SK-N-SH treated with all-trans-retinoic acid at 6 μM for 48 hours (cell line): ENCODE measurements at regions not wholly inside any gene's neighbourhood (a gene's known extent, or its start where the extent isn't known, plus 50 kb on each side); places are given as distances from the start of the nearest gene placed in this dataset.

Experiments
- OSR1 ChIP-seq: fragments of 250-450 bp; sonication (Bioruptor Pico); IDR thresholded peaks from 2 replicates; pipeline ENCODE4 v1.8.0; 2022; ENCODE audit warnings: moderate library complexity, mild to moderate bottlenecking, inconsistent platforms
- SNAI2 ChIP-seq: fragments of 250-450 bp; sonication (Bioruptor Pico); IDR thresholded peaks from 2 replicates; pipeline ENCODE4 v1.5.0; 2020; ENCODE audit warnings: mild to moderate bottlenecking, moderate library complexity
- TSHZ2 ChIP-seq: fragments of 250-450 bp; sonication (Bioruptor Pico); IDR thresholded peaks from 2 replicates; pipeline ENCODE4 v1.5.0; 2020; ENCODE audit warnings: mild to moderate bottlenecking, moderate library complexity
- ZNF70 ChIP-seq: fragments of 450-650 bp; formaldehyde crosslinking; IDR thresholded peaks from 2 replicates; pipeline ENCODE4 v1.5.0; 2020; ENCODE audit warnings: mild to moderate bottlenecking, moderate library complexity
- ZNF8 ChIP-seq: fragments of 450-650 bp; formaldehyde crosslinking; IDR thresholded peaks from 2 replicates; pipeline ENCODE4 v1.5.0; 2020; ENCODE audit warnings: mild to moderate bottlenecking, moderate library complexity

- TF ChIP-seq ZNF70 (CRISPR knock-in tag) (no peak), TSHZ2 (no peak), OSR1 (no peak), SNAI2 (CRISPR knock-in tag) (no peak), ZNF8 (CRISPR knock-in tag) (no peak)
Observed at GRCh38 chr15:72967397-72967796, 84.9 kb upstream of the NEO1 start.
